ENCODE measurements at regions not wholly inside any gene's neighbourhood (a gene's known extent, or its start where the extent isn't known, plus 50 kb on each side); places are given as distances from the start of the nearest gene placed in this dataset.

DNA sequence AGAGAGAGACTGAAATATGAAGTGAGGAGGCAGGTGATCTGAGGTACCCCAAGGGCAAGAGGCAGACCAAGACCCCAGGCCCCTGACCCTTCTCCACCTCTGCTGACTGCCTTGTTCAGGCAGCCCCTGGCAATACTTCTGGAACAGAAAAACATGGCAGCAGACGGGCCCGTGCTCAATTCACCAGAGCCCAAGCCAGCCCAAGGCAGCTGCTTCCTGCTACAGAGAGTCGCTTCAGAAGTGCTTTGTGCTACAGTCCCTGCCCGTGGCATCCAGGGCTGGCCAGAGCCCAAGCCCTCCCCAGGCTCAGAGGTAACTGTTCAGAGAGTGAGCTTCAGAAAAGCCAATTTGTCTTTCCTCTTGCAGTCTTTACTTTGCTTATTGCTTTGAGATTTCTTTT is 151.4 kb upstream of the FSTL4 start:
- Histone ChIP-seq H3K4me1 (ENCODE audit: insufficient read depth, poor library complexity, severe bottlenecking) (no peaks in the 10 kb centered on the region), H3K4me3 (ENCODE audit: severe bottlenecking) (no peak overlapping the region), H3K9me3 (ENCODE audit: severe bottlenecking) (no peaks in the 10 kb centered on the region), H3K27ac (ENCODE audit: poor library complexity, severe bottlenecking) (no peak overlapping the region), H3K27me3 (ENCODE audit: insufficient read depth, poor library complexity, severe bottlenecking) (no peaks in the 10 kb centered on the region), H3K36me3 (ENCODE audit: low read depth) (no peaks in the 10 kb centered on the region)
- TF ChIP-seq, protein P1, sequence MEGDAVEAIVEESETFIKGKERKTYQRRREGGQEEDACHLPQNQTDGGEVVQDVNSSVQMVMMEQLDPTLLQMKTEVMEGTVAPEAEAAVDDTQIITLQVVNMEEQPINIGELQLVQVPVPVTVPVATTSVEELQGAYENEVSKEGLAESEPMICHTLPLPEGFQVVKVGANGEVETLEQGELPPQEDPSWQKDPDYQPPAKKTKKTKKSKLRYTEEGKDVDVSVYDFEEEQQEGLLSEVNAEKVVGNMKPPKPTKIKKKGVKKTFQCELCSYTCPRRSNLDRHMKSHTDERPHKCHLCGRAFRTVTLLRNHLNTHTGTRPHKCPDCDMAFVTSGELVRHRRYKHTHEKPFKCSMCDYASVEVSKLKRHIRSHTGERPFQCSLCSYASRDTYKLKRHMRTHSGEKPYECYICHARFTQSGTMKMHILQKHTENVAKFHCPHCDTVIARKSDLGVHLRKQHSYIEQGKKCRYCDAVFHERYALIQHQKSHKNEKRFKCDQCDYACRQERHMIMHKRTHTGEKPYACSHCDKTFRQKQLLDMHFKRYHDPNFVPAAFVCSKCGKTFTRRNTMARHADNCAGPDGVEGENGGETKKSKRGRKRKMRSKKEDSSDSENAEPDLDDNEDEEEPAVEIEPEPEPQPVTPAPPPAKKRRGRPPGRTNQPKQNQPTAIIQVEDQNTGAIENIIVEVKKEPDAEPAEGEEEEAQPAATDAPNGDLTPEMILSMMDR (IDR thresholded peaks at IDR 0.05; ENCODE audit: poor library complexity, severe bottlenecking): no peak
- DNase-seq (ENCODE audit: low spot score): no peak
- ATAC-seq (ENCODE audit: low read depth): no peak

DNA sequence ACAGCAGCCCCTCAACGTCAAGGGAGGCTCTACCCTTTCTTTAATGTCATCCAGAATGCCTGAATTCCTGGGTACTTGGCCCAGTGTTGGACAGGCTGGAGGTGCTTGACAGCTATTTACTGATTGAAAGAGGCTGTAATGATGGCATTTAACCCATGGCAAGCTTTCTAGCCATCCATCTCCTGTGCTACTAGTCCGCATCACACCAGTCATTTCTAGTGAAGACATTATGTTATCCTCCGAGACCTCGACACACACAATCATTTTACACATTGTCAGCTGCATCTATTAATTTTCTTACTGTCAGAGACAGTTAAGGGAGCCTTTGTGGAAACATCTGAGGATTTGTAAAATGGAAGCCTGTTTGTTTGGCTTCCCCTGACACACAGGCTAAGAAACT is 149.3 kb upstream of the FSTL4 start:
- no peak overlapping the region for H3K4me3 ChIP-seq (ENCODE audit: severe bottlenecking)
- H3K27me3 ChIP-seq (ENCODE audit: insufficient read depth, poor library complexity, severe bottlenecking): no peaks in the 10 kb centered on the region
- no peak for DNase-seq (ENCODE audit: low spot score)
- no peak overlapping the region for H3K27ac ChIP-seq (ENCODE audit: poor library complexity, severe bottlenecking)
- TF ChIP-seq, protein P1 (IDR thresholded peaks at IDR 0.05; ENCODE audit: poor library complexity, severe bottlenecking): no peak
- H3K36me3 ChIP-seq (ENCODE audit: low read depth): no peaks in the 10 kb centered on the region
- no peaks in the 10 kb centered on the region for H3K9me3 ChIP-seq (ENCODE audit: severe bottlenecking)
- H3K4me1 ChIP-seq (ENCODE audit: insufficient read depth, poor library complexity, severe bottlenecking): no peaks in the 10 kb centered on the region
- no peak for ATAC-seq (ENCODE audit: low read depth)

DNA sequence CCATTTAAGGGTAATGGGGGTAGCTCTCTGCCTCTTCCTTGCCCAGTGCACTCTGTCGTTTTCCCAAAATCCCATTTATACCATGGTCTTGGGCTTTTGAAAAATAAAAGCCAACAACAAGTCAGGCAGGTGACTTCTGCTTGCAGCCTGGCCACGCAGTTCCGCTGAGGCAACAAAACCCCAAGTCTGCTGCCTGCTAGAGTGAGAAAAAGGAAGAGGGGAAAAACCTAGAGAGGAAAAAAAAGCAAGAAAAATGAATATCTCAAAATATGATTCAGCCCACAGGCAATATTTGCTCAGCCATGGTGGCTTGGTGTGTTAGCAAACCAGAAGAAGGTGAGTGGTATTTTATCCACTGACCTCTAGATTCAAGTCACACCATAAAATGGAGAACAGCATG is 148.2 kb upstream of the FSTL4 start:
- no peaks in the 10 kb centered on the region for H3K36me3 ChIP-seq (ENCODE audit: low read depth)
- no peaks in the 10 kb centered on the region for H3K9me3 ChIP-seq (ENCODE audit: severe bottlenecking)
- H3K27me3 ChIP-seq (ENCODE audit: insufficient read depth, poor library complexity, severe bottlenecking): no peaks in the 10 kb centered on the region
- DNase-seq (ENCODE audit: low spot score): no peak
- no peak overlapping the region for H3K27ac ChIP-seq (ENCODE audit: poor library complexity, severe bottlenecking)
- H3K4me3 ChIP-seq (ENCODE audit: severe bottlenecking): no peak overlapping the region
- no peaks in the 10 kb centered on the region for H3K4me1 ChIP-seq (ENCODE audit: insufficient read depth, poor library complexity, severe bottlenecking)
- TF ChIP-seq, protein P1 (IDR thresholded peaks at IDR 0.05; ENCODE audit: poor library complexity, severe bottlenecking): no peak
- ATAC-seq (ENCODE audit: low read depth): no peak

DNA sequence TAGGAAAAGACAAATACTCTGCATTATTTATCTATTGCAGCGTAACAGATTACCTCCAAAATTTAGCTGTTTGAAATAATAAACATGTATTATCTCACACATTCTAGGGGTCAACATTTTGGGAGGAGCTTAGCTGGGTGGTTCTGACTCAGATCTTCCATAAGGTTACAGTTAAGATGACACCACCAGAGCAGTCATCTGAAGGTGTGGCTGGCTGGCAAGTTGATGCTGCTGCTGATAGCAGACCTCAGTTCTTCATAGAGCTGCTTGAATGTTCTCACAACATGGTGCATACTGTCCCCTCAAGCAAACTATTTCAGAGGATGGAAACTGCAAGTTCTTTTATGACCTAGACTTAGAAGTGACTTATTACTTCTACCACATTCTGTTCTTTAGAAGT is 146.3 kb upstream of the FSTL4 start:
- TF ChIP-seq, protein P1 (IDR thresholded peaks at IDR 0.05; ENCODE audit: poor library complexity, severe bottlenecking): no peak
- Histone ChIP-seq H3K36me3 (ENCODE audit: low read depth) (no peaks in the 10 kb centered on the region), H3K4me3 (ENCODE audit: severe bottlenecking) (no peak overlapping the region), H3K4me1 (ENCODE audit: insufficient read depth, poor library complexity, severe bottlenecking) (peaks cover 10% of the 10 kb centered on the region), H3K9me3 (ENCODE audit: severe bottlenecking) (no peaks in the 10 kb centered on the region), H3K27me3 (ENCODE audit: insufficient read depth, poor library complexity, severe bottlenecking) (no peaks in the 10 kb centered on the region), H3K27ac (ENCODE audit: poor library complexity, severe bottlenecking) (no peak overlapping the region)
- DNase-seq (ENCODE audit: low spot score) (no peak), ATAC-seq (ENCODE audit: low read depth) (no peak)

DNA sequence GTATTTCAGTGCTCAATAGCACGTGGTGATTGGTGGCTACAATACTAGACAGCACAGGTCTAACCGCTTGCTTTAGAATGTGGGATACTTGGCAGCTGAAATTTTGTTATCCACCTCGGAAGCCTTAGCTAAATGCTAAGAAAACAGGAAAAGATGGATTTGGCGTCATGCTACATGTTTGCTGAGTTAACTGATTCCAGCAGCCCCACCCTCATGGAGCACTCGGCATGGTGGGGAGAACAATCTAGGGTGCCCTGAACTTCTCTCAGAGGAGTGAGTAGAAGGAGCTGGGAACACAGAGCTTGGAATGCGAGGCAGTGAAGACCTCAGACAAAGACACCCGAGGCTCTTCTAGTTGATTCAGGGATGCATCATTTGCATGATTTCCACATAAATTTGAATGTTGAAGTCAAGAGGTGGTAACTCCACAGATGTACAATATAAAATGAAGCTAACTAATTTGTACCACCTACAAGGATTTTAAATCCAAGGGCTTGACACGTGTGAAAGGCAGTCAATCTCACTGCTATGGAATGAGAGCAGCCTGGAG is 145.1 kb upstream of the FSTL4 start:
- H3K27ac ChIP-seq (ENCODE audit: poor library complexity, severe bottlenecking): no peak overlapping the region
- TF ChIP-seq, protein P1 (IDR thresholded peaks at IDR 0.05; ENCODE audit: poor library complexity, severe bottlenecking): no peak
- no peaks in the 10 kb centered on the region for H3K27me3 ChIP-seq (ENCODE audit: insufficient read depth, poor library complexity, severe bottlenecking)

More for the DNA sequence above, 145.1 kb upstream of the FSTL4 start:
- H3K36me3 ChIP-seq (ENCODE audit: low read depth): no peaks in the 10 kb centered on the region
- H3K4me3 ChIP-seq (ENCODE audit: severe bottlenecking): no peak overlapping the region
- ATAC-seq (ENCODE audit: low read depth) (no peak), DNase-seq (ENCODE audit: low spot score) (no peak)
- H3K4me1 ChIP-seq (ENCODE audit: insufficient read depth, poor library complexity, severe bottlenecking): peaks cover 12% of the 10 kb centered on the region
- no peaks in the 10 kb centered on the region for H3K9me3 ChIP-seq (ENCODE audit: severe bottlenecking)

Measured in RWPE2 (cell line).